HG03175 (cell line): ENCODE measurements at regions not wholly inside any gene's neighbourhood (a gene's known extent, or its start where the extent isn't known, plus 50 kb on each side); places are given as distances from the start of the nearest gene placed in this dataset.
"Not testable (repeated sequence)": the region's sequence is repeated elsewhere in the genome, so short reads cannot be mapped to it uniquely, and the experiment has no call there.

Experiments used
- ATAC-seq: cut with Tn5 transposase; IDR thresholded peaks from one replicate; pipeline ENCODE4 v1.9.1; 2021; ENCODE audit warnings: mild to moderate bottlenecking, moderate library complexity; ENCODE audit not compliant: unreplicated experiment

DNA sequence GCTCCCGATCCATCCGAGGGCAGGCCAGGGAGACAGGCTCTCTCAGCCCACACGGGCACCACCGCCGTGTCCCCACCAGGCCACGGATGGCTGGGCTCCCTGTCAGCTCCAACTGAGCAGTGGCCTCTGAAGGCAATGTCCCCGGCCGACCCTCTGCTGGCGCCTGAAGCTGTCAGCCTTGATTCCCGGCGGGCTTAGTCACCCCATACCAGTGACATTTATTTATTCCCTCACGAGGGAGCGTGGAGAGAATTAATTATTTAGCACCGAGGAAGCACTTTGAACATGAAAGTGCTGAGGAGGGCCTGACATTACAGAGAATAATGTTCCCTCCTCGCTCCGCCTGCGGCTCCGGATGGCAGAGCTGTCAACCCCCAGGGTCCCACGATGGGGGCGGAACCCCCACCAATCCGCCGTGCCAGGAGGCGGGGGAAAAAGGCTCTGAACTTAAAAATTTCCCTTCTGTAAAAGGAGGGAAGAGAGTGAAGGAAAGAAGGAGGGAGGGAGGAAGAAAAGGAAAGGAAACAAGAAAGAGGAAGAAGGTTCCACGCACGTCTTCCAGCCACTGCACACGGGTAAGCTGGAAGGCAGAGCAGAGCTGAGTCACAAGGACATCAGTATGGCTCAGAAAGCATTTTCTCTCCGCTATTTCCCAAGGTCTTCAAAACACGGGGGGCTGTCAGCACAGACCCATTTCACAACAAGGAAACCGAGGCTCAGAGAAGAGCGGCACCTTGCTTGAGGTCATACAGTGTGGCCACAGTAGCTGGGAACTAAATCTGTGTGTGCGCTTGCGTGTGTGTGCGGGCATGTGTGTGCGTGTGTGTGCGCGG lies 108.7 kb upstream of the NCOR2 start:
- no peak for ATAC-seq

DNA sequence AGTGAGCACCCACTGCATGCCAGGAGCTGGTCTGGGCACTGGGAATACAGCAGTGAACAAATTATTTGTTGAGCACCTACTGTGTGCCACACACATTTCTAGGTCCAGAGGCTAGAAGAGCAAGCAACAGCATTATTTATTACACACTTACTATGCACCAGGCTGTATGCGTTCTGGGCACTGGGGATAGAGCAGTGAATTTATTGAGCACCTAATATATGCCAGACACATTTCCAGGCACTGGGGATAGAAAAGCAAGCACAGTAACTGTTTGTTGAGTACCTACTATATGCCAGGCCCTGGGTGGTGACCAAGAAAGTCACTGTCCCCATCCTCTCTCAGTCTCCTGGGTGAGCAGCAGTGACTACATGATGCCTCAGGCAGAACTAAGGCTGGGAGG lies 107.5 kb upstream of the NCOR2 start:
- ATAC-seq, result no peak

DNA sequence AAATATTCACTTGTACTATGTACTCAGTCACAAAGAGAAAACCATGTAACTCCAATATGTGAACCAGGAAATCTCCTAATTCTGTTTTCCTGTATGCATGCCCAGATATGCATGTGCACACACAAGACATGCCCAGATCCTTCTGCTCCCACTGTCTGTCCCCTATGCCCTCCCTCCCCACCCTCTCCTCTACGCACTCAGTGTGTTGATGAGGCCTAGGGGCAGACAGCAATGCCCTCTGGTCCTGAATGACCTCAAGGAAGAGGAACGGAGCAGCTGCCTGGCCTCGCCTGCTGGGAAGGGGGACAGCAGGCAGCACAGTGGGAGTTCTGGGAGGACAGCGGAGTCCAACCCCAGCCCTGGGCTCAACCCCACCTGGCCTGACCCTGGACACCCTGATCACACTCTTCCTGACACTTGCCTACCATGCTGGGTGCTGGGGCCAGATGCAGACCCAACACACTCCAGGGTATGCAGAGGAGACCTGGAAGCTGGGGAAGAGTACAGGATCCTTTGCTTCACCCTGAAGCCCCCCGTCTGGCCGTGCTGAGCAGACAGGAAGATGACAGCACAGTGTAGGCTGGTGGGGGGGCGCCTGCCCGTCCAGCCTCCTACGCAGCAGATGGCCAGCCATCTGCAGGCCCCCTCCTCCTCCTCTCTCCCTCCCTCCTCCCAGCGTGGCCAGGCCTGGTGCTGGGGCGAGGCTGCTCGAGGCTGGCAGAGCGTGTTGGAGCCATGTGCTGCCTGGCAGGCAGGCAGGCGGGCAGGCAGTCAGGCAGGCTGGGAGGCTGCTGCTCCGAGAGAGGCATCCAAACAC lies 106.6 kb upstream of the NCOR2 start:
- no peak for ATAC-seq

DNA sequence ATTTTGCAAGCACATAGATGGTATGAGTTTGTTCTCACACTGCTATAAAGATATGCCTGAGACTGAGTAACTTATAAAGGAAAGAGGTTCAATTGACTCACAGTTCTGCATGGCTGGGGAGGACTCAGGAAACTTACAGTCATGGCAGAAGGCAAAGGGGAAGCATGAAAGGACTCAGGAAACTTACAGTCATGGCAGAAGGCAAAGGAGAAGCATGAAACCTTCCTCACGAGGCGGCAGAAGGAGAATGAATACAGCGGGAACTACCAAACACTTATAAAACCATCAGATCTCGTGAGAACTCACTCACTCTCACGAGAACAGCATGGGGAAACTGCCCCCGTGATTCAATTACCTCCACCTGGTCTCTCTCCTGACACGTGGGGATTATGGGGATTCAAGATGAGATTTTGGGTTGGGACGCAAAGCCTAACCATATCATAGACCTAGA lies 101.9 kb upstream of the NCOR2 start:
- not testable (repeated sequence) for ATAC-seq

DNA sequence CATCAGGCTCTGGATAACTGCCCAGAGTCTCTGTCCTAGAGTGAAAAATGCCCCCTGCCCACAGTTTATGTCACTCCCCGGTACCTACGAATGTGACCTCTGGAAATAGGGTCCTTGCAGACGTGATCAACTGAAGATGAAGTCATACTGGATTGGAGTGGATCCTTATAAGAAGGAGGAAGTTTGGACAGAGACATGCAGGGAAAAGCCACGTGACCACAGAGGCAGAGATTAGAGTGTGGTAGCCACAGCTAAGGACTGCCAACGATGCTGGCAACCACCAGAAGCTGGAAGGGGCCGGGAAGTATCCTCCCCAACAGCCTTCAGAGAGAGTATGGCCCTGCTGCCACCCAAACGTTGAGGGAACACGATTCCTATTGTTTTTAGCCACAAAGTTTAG lies 101.2 kb upstream of the NCOR2 start:
- no peak for ATAC-seq

DNA sequence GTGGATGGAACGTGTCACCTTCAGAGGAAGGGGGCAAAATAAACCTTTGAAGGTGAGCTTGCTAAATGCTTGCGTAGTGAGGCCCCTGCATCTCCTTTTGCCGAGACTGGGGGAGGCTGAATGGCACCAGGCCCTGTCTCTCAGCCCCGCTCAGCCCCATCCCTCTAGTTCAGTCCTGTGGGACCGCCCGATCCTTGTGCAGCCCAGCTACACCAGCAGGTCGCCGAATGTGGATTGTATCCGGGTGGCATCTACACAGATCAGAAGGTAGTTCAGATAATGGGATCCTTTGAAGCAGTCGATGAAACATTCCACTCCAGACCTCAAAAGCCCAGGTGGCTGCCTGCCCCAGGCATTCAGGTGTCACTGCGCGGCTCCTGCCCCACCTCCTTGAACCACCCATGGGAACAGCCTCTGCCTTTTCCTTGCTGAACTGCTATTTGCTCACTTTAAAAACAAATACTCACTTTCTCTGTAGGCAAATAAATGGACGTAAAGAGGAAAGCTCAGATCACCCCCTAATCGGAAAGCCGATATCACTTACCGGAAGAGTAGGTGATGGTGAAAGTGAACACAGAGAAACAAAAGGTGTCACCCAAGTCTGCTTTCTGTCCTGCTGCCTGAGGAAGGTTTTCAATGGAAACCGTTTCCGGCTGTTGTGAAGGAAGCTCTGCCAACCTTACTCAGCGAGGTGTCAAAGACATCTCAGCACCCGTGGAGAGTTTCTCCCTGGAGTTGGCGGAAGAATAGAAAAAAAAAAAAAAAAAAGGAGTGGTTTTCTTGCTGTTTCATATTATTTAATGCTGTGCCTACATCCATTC lies 100.3 kb upstream of the NCOR2 start:
- no peak for ATAC-seq

DNA sequence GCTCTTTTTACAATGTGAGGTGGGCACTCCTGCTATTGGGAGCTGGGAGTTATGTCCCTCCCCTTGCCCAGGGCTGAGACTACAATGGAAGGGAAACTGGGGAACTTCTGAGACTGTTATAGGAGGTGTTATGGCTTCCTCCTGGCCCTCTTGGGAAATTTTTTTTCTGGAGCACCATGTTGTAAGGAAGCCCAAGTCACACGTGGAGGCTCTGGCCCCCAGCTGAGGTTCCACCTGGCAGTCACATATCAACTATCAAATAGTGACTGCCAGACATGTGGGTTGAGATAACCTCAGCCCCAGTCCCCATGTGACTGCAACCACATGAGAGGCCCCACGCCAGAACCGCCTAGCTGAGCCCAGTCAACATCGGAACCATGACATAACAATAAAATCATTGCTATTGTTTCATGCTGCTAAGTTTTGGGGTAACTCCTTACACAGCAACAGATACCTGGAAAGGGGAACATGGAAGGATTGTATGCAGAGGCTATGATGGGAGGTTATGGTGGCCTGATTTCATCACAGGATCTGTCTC lies 99.4 kb upstream of the NCOR2 start:
- ATAC-seq, result no peak

DNA sequence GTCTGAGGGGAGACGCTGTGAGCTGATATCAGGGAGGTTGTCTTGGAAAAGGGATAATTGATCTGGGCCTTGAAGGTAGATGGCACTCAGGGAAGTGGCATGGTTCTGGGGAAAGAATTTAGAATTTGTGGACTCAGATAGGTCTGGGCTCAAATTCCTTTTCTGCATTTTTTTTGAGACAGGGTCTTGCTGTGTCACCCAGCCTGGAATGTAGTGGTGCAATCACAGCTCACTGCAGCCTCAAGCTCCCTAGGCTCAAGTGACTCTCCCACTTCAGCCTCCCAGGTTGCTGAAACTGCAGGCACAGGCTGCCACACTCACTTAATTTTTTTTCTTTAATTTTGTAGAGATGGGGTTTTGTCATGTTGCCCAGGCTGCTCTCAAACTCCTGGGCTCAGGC lies 98.1 kb upstream of the NCOR2 start:
- no peak for ATAC-seq

DNA sequence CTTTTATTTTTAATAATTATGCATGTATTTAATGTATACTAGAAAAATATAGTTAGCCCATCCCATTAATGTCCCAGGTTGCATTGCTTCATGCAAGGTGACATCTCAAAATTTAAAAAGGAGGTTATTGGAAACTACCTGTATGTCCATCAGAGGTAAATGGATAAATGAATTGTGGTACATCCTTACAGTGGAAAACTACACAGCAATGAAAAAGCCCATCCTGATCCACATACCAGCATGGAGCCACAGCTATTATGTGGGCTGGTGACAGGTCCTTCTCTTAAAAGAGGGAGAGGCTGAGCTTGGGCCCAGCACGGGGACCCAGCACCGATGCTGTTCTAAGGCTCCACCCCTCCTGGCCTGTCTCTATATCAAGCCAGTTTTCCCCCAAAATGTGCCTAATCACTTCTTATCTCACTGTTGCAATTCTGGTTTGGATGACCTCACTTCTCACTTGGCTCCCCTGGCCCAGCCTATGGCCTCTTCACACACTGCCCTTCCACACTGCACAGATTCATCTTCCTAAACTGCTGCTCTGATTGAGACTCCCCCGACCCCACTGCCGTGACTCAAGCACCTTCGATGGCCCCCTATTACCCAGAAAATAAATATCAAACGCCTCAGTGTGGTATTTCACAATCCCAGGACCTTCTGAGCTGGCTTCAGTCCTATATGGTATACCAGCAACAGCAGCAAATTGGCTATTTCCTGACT lies 97.1 kb upstream of the NCOR2 start:
- no peak for ATAC-seq

DNA sequence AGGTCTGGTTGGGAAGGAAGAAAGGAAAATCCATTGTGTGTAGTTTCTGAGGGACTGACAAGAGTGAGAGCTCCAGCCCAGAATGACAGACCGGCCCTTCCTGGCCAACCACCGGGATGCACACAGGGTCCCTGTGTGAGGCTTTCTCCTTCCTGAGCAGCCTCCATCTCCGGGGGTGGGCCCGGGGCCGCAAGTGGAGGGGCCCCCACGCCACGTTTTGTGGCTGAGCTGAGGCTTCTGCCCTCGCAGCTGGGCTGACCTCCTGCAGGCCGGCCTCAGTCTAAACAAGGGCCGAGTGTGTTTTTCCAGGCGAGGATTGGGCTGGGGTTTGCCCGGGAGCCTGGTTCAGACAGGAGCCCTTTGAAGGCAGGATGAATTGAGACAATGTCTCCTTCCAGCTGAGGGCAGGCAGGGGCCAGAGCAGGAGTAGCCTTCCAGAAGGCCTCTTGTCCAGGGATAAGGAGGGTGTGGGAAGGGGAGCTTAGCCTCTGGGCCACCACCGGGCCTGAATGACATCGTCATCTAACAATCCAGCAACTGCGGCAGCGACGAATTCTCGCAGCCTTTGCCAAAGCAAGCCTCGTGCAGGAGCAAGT lies 96.5 kb upstream of the NCOR2 start:
- ATAC-seq, result no peak

DNA sequence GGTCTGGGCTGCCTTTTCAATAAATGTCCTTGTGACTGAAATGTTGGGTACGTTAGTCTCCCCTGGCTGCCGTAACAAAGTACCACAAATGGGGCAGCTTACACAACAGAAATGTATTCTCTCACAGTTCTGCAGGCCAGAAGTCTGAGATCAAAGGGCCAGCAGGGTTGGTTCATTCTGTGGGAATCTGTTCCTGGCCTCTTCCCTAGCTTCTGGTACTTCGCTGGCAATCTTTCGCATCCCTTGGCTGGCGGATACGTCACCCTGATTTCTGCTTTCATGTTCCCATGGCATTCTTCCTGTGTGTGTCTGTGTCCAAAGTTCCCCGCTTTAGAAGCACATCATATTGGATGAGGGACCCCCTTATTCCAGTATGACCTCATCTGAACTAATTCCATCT lies 95.8 kb upstream of the NCOR2 start:
- no peak for ATAC-seq

DNA sequence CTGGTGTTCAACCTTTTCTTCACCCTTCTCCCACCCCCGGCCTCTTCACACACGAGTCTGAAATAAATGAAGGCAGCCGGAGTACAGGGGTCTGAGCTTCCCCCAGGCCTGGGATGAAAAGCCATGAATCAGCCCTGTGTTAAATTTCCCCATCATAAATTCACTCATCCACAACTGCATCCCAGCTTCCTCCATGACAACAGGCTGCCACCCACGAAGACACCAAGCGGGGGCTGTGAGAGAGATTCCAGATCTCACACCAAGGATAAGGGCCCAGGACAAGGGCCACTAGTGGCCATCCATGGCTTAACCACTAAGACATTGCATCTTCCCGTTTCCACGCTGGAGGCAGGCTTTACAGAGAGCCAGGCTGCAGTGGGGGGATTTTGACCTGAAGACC lies 93.9 kb upstream of the NCOR2 start:
- ATAC-seq, result no peak

DNA sequence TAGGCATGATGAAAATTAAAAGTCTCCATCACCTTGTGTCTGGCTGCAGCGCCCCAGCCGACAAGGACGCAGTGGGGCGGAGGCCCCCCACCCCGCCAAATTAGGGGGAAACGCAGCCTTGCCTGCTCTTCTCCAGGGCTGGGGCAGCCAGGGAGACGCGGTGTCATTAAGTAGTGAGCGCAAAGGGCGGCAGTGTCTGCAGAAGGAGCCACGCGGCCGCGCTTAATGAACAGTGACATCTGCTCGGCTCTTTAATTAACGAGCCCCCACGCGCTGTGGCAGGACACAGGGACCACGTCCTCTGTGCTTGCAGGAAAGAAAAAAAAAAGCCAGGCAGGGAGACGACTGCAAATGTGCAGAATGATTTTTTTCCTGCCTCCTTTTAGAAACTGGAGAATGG lies 93.4 kb upstream of the NCOR2 start:
- ATAC-seq, result no peak

DNA sequence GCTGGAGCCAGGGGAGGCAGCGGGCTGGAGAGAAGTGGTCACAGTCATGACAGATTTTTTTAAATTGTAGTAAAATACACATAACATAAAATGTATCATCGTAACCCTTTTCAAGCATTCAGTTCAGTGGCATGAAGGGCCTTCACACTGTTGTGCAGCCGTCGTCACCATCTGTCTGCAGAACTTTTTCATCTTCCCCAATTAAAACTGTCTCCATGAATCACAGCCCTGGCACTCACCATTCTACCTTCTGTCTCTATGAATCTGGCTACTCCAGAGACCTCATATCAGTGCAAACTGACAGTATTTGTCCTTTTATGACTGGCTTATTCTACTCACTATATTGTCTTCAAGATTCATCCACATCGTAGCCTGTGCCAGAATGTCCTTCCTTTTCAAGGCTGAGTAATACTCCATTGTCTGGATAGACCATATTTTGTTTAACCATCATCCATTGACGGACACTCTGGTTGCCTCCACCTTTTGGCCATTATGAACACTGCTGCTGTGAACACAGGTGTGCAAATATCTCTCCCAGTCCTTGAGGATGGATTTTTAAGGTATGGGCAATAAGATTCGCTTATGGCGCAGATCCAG lies 91.5 kb upstream of the NCOR2 start:
- no peak for ATAC-seq

DNA sequence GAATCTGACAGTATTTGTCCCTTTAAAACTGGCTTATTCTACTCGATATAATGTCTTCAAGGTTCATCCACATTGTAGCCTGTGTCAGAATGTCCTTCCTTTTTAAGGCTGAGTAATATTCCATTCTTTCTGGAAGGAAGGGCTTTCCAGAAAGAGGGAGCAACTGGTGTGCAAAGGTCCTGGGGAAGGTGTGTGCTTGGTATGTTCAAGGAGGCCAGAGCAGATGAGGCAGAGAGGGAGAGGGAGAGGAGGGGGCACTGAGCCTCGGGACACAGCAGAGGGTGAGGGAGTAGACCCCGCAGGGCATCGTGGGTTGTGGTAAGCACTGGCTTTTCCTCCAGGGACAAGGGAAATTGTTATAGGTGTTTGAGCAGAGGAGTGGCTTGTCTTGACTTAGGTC lies 90.9 kb upstream of the NCOR2 start:
- no peak for ATAC-seq

DNA sequence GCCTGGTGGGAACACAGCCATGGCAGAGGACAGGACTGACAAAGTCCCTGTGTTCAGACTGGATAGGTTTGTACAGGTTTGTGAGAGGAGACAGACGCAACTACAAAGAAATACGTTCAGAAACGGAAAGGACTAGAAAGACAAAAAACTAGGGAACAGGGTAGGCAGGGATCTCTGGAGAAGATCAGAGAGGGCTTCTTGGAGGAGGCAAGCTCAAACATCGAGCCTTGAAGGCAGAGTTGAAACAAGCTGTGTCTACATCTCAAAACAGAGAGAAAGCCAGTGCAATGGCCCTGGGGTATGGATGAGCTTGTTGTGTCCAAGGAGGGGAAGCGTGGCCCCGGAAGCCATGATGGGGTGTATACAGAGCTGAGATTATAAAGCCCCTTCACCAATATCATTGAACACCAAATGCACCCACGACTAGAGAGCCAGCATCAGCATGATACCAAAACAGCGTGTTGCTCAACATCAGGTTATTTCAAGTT lies 89.6 kb upstream of the NCOR2 start:
- no peak for ATAC-seq

DNA sequence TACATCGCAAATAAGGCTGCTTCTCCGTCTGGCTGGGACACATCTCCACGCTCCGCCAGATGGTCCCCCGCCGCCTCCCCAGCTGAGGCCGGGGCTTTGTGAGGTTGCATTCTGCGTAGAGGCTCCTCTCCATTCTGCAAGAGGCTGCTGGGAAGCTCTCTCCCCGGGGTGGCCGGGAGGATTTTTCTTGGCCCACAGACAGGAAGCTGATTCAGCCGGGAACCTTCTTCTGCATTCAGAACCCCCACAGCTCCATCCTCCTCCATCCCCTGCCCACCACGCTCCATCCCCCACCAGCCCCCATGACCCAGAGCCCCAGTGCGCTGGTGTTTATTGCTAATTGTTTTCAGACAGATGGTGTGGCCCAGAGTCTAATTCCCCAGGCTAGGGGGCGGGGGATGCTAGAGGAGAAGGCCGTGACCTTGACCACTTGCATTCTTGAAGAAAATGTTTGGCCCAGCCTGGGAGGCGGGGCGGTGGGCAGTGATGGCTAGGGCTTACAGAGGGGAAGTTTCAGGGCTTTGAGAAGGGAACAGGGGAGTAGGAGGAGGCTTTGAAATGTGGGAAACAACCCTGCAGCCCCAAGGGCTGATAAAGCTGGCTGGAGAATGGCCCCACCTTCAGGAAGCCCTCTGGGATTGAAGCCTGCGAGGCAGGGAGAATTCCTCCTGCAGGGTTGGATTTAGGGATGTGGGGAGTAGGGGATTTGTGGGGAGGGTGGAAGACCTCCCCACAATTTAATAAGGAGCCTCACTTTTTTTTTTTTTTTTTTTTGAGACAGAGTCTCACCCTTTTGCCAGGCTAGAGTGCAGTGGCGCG lies 88.5 kb upstream of the NCOR2 start:
- no peak for ATAC-seq

DNA sequence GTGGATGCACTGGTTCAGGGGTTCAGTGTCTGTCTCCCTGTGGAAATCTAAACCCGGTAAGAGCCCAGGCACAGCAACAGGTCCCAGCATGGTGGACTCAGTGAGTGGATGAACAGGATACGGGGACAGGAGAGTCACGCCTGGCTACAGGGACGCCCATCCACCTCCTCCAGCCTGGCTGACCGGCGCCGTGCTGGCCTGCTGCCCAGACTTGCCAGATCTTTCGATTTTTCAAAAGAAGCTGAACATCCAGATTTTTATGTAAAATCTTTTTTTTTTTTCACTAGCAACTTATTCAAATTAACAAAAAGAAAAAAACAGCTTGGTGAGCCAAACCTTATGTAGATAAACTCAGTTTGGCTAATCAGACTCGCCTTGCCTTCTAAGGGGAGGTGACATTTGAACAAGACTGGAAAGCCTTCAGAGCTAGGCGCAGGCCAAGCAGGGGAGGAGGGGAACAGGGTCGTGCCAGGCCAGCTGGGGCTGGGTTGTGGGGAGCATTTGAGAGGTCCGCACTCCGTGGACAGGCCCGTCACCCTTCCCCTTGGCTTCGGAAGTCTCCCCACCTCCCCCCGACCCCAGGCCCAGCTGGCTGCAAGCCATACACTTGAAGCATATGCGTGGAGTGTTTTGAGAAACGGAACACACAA lies 87.8 kb upstream of the NCOR2 start:
- ATAC-seq, result no peak
